ENCODE measurements at regions not wholly inside any gene's neighbourhood (a gene's known extent, or its start where the extent isn't known, plus 50 kb on each side); places are given as distances from the start of the nearest gene placed in this dataset.

- H3K27ac ChIP-seq (ENCODE audit: low read length): no peak overlapping the region
- no peak for DNase-seq
- BruUV-seq (replicated peaks): no TSS peak
- no peaks in the 10 kb centered on the region for H4K20me1 ChIP-seq (ENCODE audit: low read length)
- H2AFZ ChIP-seq (ENCODE audit: low read length): no peak overlapping the region
- no peak overlapping the region for H3K9ac ChIP-seq (ENCODE audit: low read length)
- ATAC-seq: no peak
- H3K27me3 ChIP-seq (ENCODE audit: low read length): no peaks in the 10 kb centered on the region
- no peaks in the 10 kb centered on the region for H3K4me1 ChIP-seq (ENCODE audit: insufficient read depth, low read length)
- POLR2A ChIA-PET (ENCODE audit: unreplicated experiment): no interaction called here
- H3F3A ChIP-seq (ENCODE audit: low read length, unreplicated experiment): no peaks in the 10 kb centered on the region
- TF ChIP-seq EZH2phosphoT487 (IDR thresholded peaks at IDR 0.05; ENCODE audit: borderline replicate concordance, low read length) (no peak), CTCF (conservative IDR thresholded peaks at IDR 0.05; ENCODE audit: low read depth, low read length) (peak; percentile 39; the same call in 1 of the 2 replicates)
- H3K9me3 ChIP-seq (ENCODE audit: low read length): no peaks in the 10 kb centered on the region
- intact Hi-C loops (cut with micrococcal nuclease): no loop called here
- CTCF ChIA-PET: no interaction called here
- H3K4me3 ChIP-seq (ENCODE audit: low read length): no peak overlapping the region
- H3K36me3 ChIP-seq (ENCODE audit: low read depth, low read length): 0 out of 2 replicates have a peak, but pooled peaks cover 3% of the 10 kb centered on the region
- H3K79me2 ChIP-seq (ENCODE audit: low read length): no peaks in the 10 kb centered on the region
- H3K9me2 ChIP-seq (replicated peaks; ENCODE audit: low read length): no peaks in the 10 kb centered on the region
- no peak overlapping the region for H3K4me2 ChIP-seq (ENCODE audit: low read length)
Measured at GRCh38 chr12:107522692-107523477, 162.7 kb upstream of the PWP1 start.

GRCh38 chr12:107523775-107524535 is 161.6 kb upstream of the PWP1 start:
- no peak for DNase-seq
- Histone ChIP-seq H3K27me3 (ENCODE audit: low read length) (no peaks in the 10 kb centered on the region), H3K36me3 (ENCODE audit: low read depth, low read length) (0 out of 2 replicates have a peak, but pooled peaks cover 3% of the 10 kb centered on the region), H3F3A (ENCODE audit: low read length, unreplicated experiment) (no peaks in the 10 kb centered on the region), H4K20me1 (ENCODE audit: low read length) (no peaks in the 10 kb centered on the region), H3K4me3 (ENCODE audit: low read length) (no peak overlapping the region), H3K4me2 (ENCODE audit: low read length) (no peak overlapping the region), H2AFZ (ENCODE audit: low read length) (no peak overlapping the region), H3K27ac (ENCODE audit: low read length) (no peak overlapping the region), H3K9me2 (replicated peaks; ENCODE audit: low read length) (no peaks in the 10 kb centered on the region), H3K79me2 (ENCODE audit: low read length) (no peaks in the 10 kb centered on the region), H3K4me1 (ENCODE audit: insufficient read depth, low read length) (no peaks in the 10 kb centered on the region), H3K9ac (ENCODE audit: low read length) (no peak overlapping the region), H3K9me3 (ENCODE audit: low read length) (no peaks in the 10 kb centered on the region)
- intact Hi-C loops (cut with micrococcal nuclease): no loop called here
- POLR2A ChIA-PET (ENCODE audit: unreplicated experiment): no interaction called here
- CTCF ChIA-PET: no interaction called here
- BruUV-seq (replicated peaks): no TSS peak
- TF ChIP-seq EZH2 (IDR thresholded peaks at IDR 0.05; ENCODE audit: low read length, unreplicated experiment) (no peak), CTCF (conservative IDR thresholded peaks at IDR 0.05; ENCODE audit: low read depth, low read length) (no peak), EZH2phosphoT487 (IDR thresholded peaks at IDR 0.05; ENCODE audit: borderline replicate concordance, low read length) (no peak)
- ATAC-seq: no peak

Data from PC-3 (cell line).